ENCODE measurements at regions not wholly inside any gene's neighbourhood (a gene's known extent, or its start where the extent isn't known, plus 50 kb on each side); places are given as distances from the start of the nearest gene placed in this dataset.

DNA sequence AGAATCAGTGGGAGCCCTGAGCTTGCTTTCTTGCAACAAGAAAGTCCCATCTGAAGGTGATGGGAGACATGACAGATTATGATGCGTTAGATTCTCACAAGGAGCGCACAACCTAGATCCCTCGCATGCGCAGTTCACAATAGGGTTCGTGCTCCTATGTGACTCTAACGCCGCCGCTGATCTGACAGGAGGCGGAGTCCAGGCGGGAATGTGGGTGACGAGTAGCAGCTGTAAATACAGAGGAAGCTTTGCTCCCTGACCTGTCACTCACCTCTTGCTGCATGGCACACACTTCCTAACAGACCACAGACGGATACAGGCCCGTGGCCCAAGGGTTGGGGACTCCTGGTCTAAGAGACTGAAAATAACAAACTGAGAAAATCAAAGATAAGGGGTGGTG lies 1163.4 kb upstream of the AUTS2 start:
- TF ChIP-seq POLR2A (IDR thresholded peaks at IDR 0.05) (no peak), POLR2AphosphoS5 (IDR thresholded peaks at IDR 0.05) (no peak)
- TF ChIP-seq, protein P1, sequence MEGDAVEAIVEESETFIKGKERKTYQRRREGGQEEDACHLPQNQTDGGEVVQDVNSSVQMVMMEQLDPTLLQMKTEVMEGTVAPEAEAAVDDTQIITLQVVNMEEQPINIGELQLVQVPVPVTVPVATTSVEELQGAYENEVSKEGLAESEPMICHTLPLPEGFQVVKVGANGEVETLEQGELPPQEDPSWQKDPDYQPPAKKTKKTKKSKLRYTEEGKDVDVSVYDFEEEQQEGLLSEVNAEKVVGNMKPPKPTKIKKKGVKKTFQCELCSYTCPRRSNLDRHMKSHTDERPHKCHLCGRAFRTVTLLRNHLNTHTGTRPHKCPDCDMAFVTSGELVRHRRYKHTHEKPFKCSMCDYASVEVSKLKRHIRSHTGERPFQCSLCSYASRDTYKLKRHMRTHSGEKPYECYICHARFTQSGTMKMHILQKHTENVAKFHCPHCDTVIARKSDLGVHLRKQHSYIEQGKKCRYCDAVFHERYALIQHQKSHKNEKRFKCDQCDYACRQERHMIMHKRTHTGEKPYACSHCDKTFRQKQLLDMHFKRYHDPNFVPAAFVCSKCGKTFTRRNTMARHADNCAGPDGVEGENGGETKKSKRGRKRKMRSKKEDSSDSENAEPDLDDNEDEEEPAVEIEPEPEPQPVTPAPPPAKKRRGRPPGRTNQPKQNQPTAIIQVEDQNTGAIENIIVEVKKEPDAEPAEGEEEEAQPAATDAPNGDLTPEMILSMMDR (IDR thresholded peaks at IDR 0.05): no peak

All from gastroesophageal sphincter (tissue), 3 donors.